GM21360 (cell line): ENCODE measurements at regions not wholly inside any gene's neighbourhood (a gene's known extent, or its start where the extent isn't known, plus 50 kb on each side); places are given as distances from the start of the nearest gene placed in this dataset.

Experiments used
- ATAC-seq: cut with Tn5 transposase; IDR thresholded peaks from one replicate; pipeline ENCODE4 v1.9.1; 2021; ENCODE audit warnings: mild to moderate bottlenecking, moderate library complexity; ENCODE audit not compliant: unreplicated experiment

DNA sequence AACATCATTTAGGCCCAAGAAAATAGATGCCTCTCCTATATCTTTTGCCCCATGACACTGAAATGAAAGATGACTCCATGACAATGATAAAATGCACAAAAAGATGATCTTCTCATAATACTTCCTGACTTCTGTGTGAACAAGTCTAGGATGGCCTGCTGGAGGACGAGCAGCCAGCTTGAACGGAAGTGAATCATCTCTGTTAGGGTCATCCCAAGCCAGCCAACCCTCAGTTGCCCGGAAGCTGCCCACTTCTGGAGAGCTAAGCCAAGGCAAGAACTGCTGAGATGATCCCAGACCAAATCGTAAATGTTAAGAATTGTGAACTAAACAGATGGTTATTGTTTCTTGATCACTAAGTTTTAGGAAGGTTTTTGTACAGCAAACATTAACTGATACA is 249.7 kb upstream of the HS3ST5 start:
- ATAC-seq, result no peak

- no peak for ATAC-seq
Measured at GRCh38 chr6:114588726-114589125, 245.9 kb upstream of the HS3ST5 start.

DNA sequence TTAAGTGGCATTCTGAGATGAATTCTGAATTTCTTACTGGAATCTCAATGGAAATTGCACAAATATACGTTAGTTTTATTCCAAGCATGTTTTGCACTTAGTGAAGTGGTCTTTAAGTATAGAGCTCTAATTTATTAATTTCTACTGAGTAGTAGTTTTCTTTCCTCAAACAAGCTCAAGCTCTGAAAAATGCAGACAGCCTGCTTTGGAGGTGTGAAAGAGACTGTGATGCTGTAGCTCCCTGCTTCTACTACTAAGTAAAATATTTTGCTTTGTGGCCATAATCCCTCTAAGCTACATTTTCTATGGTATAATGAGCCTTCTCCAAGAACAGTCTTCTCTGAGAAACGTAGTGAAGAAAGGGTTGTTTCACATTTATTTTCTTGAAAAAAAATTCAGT is 243.5 kb upstream of the HS3ST5 start:
- ATAC-seq, result no peak

GRCh38 chr6:114581293-114581692 is 238.5 kb upstream of the HS3ST5 start:
- no peak for ATAC-seq

DNA sequence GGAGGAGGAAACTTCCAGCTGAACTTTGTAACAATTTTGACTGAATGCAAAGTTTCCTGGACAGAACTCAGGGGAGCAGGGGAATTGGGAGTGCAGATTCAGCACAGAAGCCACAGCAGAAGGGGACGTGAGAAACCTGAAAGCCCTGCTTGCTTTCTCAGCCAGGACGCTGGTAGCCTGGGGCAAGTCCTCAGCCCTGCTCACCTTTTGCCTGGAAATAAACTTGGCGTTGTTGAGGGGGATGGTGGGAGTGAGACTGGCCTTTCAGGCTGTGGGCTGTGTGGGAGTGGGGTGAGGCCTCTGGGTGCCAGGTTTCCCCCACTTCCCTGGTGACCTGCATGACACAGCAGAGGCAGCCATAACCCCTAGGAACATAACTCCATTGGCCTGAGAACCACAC is 238.1 kb upstream of the HS3ST5 start:
- ATAC-seq, result no peak

GRCh38 chr6:114579486-114579885 is 236.7 kb upstream of the HS3ST5 start:
- ATAC-seq, result no peak

GRCh38 chr6:114577109-114577508 is 234.3 kb upstream of the HS3ST5 start:
- no peak for ATAC-seq

DNA sequence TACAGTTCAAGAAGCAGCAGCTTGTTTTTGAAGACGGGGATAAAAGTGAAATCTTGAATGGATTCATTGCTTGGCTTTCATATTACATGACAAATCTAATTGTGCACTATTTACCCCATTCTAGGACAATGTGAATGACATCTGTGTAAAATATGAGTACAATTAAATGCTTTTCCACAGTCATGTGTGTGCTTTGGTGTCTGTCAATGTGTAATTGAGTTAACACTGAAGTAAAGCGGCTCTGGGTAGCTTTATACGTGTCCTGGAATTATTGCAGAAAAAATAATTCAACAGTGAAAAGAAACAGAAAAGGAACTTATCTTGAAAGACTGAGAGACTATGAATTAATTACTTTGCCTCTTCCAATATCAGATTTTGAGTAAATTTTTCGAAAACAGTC is 233.5 kb upstream of the HS3ST5 start:
- no peak for ATAC-seq

DNA sequence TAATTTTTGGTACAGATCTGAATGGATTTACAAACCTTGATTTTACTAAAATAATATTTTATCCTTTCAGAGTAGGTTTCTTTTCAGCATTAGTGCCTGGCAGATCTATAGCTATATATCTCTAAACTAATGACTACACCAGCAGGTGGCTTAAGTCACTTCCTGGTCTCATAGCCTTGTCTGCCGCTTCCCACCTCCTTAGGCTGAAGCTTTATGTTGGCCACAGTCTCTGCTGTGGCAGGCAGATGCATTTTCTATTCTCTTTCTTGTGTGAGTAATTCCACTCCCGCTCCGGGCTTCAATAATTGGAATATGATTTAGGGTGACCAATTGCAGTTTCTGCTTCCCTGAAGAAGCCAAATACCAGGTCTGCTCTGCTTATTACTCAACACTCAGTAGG is 226.8 kb upstream of the HS3ST5 start:
- ATAC-seq, result no peak

DNA sequence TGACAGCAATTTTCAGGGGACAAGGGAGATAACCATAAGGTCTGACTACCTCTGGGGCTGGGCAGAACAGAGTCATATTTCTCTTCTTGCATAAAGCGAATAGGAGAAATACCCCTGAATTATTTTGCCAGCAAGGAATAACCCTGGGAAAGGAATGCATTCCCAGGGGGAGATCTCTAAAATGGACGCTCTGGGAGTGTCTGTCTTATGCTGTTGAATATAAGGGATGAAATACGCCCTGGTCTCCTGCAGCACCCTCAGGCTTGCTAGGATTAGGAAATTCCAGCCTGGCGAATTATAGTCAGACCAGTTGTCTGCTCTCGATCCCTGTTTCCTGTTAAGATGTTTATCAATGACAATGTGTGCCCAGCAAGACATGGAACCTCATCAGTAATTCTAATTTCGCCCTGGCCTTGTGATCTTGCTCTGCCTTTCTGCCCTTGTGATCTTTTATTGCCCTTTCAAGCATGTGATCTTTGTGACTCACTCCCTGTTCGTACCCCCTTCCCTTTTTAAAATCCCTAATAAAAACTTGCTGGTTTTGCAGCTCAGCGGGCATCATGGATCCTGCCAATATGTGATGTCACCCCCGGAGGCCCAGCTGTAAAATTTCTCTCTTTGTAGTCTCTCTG is 221.6 kb upstream of the HS3ST5 start:
- no peak for ATAC-seq

DNA sequence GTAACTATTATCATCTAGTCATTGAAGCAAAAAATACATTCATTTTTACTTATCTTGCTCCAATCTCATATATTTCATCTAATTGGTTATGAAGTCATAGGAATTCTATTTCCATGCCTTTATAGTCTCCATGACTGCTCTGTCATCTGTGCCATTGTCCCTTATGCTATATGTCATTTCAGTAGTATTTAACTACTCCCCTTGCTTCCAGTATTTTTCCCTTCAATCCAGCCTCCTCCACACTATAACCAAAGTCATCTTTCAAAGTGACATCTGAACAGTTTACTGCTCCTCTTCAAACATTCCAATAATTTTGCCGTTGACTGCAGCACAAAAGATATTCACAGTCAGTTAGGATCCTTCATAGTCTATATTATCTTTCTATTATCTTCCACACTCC is 216.6 kb upstream of the HS3ST5 start:
- no peak for ATAC-seq

DNA sequence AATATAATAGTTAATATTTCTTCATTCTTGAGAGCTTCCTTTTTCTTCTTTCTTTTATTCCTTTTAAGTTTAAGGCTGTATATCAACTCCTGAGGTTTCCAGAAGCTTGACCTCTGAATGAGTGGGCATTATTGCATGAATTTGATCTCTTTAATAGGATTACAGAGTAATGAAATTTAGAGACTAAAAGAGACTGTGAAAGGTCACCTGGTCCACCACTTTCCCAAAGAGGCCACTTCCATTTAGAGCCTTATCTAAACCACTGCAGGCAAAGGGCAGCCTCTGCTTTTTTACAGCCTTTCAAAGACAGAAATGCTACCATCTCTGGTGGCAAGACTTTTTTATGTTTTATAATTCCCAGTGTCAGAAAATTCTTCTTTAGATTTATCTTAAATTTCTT is 215.3 kb upstream of the HS3ST5 start:
- no peak for ATAC-seq

GRCh38 chr6:114556846-114557488 is 214.1 kb upstream of the HS3ST5 start:
- ATAC-seq, result no peak

DNA sequence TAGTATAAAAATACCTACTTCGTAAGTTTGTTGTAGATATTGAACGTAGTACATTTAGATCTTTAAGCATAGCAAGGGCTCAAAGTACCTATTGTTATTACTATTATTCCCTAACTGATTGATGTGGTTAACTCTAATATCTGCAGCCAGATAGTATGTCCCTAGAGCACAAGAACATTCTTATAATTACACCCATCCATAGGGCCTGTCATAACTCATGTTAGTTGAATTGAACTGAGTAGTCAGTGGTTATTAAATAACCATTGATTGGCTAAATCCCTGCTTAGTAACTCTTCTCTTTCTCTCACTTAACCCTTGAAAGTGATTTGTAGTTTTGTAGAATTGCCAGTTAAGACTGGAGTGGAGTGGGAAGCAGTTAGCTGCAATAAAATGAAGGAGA is 207.5 kb upstream of the HS3ST5 start:
- no peak for ATAC-seq

- ATAC-seq, result no peak
Measured at GRCh38 chr6:114543696-114544095, 200.9 kb upstream of the HS3ST5 start.

DNA sequence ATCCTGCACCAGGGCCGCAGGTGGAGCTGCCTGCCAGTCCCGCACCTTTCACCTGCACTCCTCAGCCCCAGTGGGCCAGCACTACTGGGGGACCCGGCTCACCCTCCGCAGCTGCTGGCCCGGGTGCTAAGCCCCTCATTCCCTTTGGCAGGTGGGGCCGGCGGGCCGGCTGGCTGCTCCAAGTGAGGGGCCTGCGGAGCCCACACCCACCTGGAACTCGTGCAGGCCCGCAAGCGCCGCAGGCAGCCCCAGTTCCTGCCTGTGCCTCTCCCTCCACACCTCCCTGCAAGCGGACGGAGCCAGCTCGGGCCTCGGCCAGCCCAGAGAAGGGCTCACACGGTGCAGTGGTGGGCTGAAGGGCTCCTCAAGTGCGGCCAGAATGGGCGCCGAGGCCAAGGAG is 199.0 kb upstream of the HS3ST5 start:
- no peak for ATAC-seq

- ATAC-seq, result no peak
Measured at GRCh38 chr6:114537977-114538376, 195.2 kb upstream of the HS3ST5 start.

- no peak for ATAC-seq
Measured at GRCh38 chr6:114534813-114535212, 192.0 kb upstream of the HS3ST5 start.

DNA sequence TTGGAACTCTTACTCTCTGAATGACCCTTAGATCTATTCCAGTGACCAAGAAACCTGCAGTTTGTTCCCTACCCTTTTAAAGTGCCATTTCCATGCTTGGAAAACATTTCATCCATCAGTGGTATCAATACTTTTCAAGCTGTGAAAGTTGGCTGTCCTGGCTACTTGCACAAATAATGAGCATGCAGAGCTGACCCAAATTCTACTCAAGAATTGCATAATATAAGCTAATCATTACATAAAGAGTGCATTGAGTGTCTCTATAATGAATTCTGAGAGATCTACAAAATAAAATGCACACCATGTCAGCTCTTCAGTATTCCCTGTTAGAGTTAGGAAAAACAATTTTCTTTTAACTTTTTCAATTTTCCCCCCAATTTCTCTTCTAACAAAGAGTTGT is 181.3 kb upstream of the HS3ST5 start:
- ATAC-seq, result no peak

DNA sequence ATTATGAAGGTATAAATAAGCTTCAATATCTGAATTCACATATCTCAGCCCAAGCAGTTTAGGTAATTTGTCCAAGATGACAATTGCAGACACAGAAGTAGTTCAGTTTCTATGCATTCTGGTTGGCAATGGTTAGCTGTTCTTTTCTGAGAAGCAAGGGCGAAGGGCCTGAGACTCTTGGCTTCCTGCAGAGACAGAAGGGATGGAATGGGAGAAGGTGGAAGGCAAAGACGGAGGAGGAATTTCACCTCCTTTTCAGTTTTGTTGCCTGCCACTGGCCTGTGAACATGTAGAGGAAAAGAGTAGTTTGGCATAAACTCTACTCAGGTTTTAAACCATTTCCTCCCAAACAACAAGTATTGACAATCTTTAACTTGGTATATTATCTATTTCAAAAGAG is 180.7 kb upstream of the HS3ST5 start:
- no peak for ATAC-seq

DNA sequence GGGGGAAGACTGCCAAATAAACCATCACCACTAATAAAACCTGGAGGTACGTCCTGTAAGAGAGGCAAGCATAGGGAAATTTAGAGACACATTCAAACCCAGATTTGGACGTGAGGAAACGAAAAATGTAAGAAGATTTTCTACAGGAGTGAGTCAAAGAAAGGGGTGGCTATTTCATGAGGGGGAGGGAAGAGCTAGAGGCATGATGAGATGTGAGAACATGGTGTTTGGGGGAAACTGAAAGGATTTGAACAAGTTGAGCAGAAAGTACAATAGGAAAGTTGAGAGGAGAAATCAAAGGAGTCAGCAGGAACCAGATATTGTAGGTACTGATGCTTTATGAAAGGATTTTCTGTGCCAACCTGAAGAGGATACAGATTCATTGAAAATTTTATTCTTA is 179.1 kb upstream of the HS3ST5 start:
- no peak for ATAC-seq

GRCh38 chr6:114520976-114521375 is 178.2 kb upstream of the HS3ST5 start:
- no peak for ATAC-seq

DNA sequence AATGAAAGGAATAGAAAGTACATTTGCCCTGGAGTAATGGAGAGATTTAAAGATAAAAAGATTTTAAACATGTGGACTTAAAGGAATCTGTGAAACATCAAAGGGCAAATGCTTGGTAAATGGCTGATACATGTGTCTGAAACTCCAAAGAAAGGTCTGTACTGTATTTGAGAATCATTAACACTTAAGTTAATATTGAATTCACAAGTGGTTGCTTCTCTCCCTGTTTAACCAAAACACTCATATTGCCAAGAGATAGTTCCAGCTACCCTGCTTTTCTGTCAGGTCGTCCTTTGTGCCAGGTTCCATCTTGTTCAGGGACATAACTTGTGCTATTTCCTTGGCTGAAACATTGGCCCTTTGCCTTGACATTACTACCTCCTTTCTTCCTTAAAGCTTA is 171.3 kb upstream of the HS3ST5 start:
- no peak for ATAC-seq
